Tibial nerve (tissue), 4 donors: ENCODE measurements at regions not wholly inside any gene's neighbourhood (a gene's known extent, or its start where the extent isn't known, plus 50 kb on each side); places are given as distances from the start of the nearest gene placed in this dataset.

Source experiments
- EP300 ChIP-seq, 2 donors: sonication (generic); formaldehyde crosslinking; IDR thresholded peaks; one replicate each; pipeline ENCODE4 v1.6.1; 2017; ENCODE audit warnings: antibody characterized with exemption in 2 of 2, mild to moderate bottlenecking in 1 of 2
- POLR2A ChIP-seq, 2 donors: fragments of 450-650 bp; IDR thresholded peaks; one replicate each; pipeline ENCODE4 v1.6.1; 2017; ENCODE audit warnings: antibody characterized with exemption in 2 of 2, mild to moderate bottlenecking in 2 of 2, moderate library complexity in 2 of 2
- TF ChIP-seq, protein P1 (sequence below), 5 experiments: fragments of 200-600 bp in 3 of 5; fragments of 450-650 bp in 2 of 5; sonication (generic) in 3 of 5; IDR thresholded peaks; one replicate each; pipeline ENCODE4 v1.5.1; 2016 to 2019; ENCODE audit warnings: antibody characterized with exemption in 5 of 5, mild to moderate bottlenecking in 3 of 5, moderate library complexity in 2 of 5

- no peak for TF ChIP-seq POLR2A (IDR thresholded peaks at IDR 0.05)
- TF ChIP-seq, protein P1, sequence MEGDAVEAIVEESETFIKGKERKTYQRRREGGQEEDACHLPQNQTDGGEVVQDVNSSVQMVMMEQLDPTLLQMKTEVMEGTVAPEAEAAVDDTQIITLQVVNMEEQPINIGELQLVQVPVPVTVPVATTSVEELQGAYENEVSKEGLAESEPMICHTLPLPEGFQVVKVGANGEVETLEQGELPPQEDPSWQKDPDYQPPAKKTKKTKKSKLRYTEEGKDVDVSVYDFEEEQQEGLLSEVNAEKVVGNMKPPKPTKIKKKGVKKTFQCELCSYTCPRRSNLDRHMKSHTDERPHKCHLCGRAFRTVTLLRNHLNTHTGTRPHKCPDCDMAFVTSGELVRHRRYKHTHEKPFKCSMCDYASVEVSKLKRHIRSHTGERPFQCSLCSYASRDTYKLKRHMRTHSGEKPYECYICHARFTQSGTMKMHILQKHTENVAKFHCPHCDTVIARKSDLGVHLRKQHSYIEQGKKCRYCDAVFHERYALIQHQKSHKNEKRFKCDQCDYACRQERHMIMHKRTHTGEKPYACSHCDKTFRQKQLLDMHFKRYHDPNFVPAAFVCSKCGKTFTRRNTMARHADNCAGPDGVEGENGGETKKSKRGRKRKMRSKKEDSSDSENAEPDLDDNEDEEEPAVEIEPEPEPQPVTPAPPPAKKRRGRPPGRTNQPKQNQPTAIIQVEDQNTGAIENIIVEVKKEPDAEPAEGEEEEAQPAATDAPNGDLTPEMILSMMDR (IDR thresholded peaks at IDR 0.05) = no peak
- no peak for TF ChIP-seq EP300 (IDR thresholded peaks at IDR 0.05)
Observed at GRCh38 chr4:173794662-173795061, 264.6 kb upstream of the HAND2 start.
